Uterus (tissue), 2 donors: ENCODE measurements at regions not wholly inside any gene's neighbourhood (a gene's known extent, or its start where the extent isn't known, plus 50 kb on each side); places are given as distances from the start of the nearest gene placed in this dataset.

Experiments
- POLR2A ChIP-seq, 2 donors: fragments of 450-650 bp; IDR thresholded peaks; one replicate each; pipeline ENCODE4 v1.6.1; 2016; ENCODE audit warnings: antibody characterized with exemption in 2 of 2, mild to moderate bottlenecking in 1 of 2, moderate library complexity in 1 of 2
- TF ChIP-seq, protein P1 (sequence below), 4 experiments: fragments of 200-600 bp in 2 of 4; fragments of 450-650 bp in 2 of 4; sonication (generic) in 2 of 4; IDR thresholded peaks; one replicate each; pipeline ENCODE4 v1.5.1; 2016 to 2019; ENCODE audit warnings: antibody characterized with exemption in 4 of 4, mild to moderate bottlenecking in 2 of 4, moderate library complexity in 1 of 4

GRCh38 chr4:15238720-15239119, 189.1 kb upstream of the C1QTNF7 start:
- no peak for TF ChIP-seq POLR2A (IDR thresholded peaks at IDR 0.05)
- TF ChIP-seq, protein P1, sequence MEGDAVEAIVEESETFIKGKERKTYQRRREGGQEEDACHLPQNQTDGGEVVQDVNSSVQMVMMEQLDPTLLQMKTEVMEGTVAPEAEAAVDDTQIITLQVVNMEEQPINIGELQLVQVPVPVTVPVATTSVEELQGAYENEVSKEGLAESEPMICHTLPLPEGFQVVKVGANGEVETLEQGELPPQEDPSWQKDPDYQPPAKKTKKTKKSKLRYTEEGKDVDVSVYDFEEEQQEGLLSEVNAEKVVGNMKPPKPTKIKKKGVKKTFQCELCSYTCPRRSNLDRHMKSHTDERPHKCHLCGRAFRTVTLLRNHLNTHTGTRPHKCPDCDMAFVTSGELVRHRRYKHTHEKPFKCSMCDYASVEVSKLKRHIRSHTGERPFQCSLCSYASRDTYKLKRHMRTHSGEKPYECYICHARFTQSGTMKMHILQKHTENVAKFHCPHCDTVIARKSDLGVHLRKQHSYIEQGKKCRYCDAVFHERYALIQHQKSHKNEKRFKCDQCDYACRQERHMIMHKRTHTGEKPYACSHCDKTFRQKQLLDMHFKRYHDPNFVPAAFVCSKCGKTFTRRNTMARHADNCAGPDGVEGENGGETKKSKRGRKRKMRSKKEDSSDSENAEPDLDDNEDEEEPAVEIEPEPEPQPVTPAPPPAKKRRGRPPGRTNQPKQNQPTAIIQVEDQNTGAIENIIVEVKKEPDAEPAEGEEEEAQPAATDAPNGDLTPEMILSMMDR (IDR thresholded peaks at IDR 0.05): peak; percentile 20 to 49 (median 32)
